Endothelial cell (in vitro differentiated cells): ENCODE measurements at regions not wholly inside any gene's neighbourhood (a gene's known extent, or its start where the extent isn't known, plus 50 kb on each side); places are given as distances from the start of the nearest gene placed in this dataset.

ENCODE experiments used
- DNase-seq: peaks from one replicate; pipeline ENCODE4 v3.0.0; 2021; ENCODE audit warnings: low spot score
- H3K27ac Mint-ChIP-seq: one replicate; pipeline ENCODE4 v1.8.0; 2021; ENCODE audit warnings: mixed read lengths, inconsistent platforms; ENCODE audit not compliant: unreplicated experiment
- H3K27me3 Mint-ChIP-seq: one replicate; pipeline ENCODE4 v1.8.0; 2021; ENCODE audit warnings: mild to moderate bottlenecking, moderate library complexity, mixed read lengths, inconsistent platforms; ENCODE audit not compliant: unreplicated experiment
- H3K36me3 Mint-ChIP-seq: one replicate; pipeline ENCODE4 v1.8.0; 2021; ENCODE audit warnings: mild to moderate bottlenecking, low read depth, mixed read lengths, inconsistent platforms; ENCODE audit not compliant: unreplicated experiment
- H3K4me1 Mint-ChIP-seq: one replicate; pipeline ENCODE4 v1.8.0; 2021; ENCODE audit warnings: mild to moderate bottlenecking, mixed read lengths, inconsistent platforms; ENCODE audit not compliant: unreplicated experiment
- H3K4me3 Mint-ChIP-seq: one replicate; pipeline ENCODE4 v1.8.0; 2021; ENCODE audit warnings: mild to moderate bottlenecking, mixed read lengths, inconsistent platforms; ENCODE audit not compliant: unreplicated experiment
- H3K9me3 Mint-ChIP-seq: one replicate; pipeline ENCODE4 v1.8.0; 2021; ENCODE audit warnings: mixed read lengths, inconsistent platforms; ENCODE audit not compliant: unreplicated experiment
- TF ChIP-seq, protein P1 (sequence below): fragments of 200-600 bp; sonication (generic); IDR thresholded peaks from one replicate; pipeline ENCODE4 v1.5.0; 2021; ENCODE audit warnings: antibody characterized with exemption; ENCODE audit not compliant: unreplicated experiment

GRCh38 chr9:79779901-79780300 is 208.1 kb downstream of the TLE4 start:
- Mint-ChIP-seq H3K27ac (no peak overlapping the region), H3K27me3 (peaks cover 2% of the 10 kb centered on the region), H3K9me3 (no peaks in the 10 kb centered on the region), H3K4me3 (no peak overlapping the region), H3K4me1 (no peaks in the 10 kb centered on the region), H3K36me3 (no peaks in the 10 kb centered on the region)
- TF ChIP-seq, protein P1, sequence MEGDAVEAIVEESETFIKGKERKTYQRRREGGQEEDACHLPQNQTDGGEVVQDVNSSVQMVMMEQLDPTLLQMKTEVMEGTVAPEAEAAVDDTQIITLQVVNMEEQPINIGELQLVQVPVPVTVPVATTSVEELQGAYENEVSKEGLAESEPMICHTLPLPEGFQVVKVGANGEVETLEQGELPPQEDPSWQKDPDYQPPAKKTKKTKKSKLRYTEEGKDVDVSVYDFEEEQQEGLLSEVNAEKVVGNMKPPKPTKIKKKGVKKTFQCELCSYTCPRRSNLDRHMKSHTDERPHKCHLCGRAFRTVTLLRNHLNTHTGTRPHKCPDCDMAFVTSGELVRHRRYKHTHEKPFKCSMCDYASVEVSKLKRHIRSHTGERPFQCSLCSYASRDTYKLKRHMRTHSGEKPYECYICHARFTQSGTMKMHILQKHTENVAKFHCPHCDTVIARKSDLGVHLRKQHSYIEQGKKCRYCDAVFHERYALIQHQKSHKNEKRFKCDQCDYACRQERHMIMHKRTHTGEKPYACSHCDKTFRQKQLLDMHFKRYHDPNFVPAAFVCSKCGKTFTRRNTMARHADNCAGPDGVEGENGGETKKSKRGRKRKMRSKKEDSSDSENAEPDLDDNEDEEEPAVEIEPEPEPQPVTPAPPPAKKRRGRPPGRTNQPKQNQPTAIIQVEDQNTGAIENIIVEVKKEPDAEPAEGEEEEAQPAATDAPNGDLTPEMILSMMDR = no peak
- DNase-seq = no peak

DNA sequence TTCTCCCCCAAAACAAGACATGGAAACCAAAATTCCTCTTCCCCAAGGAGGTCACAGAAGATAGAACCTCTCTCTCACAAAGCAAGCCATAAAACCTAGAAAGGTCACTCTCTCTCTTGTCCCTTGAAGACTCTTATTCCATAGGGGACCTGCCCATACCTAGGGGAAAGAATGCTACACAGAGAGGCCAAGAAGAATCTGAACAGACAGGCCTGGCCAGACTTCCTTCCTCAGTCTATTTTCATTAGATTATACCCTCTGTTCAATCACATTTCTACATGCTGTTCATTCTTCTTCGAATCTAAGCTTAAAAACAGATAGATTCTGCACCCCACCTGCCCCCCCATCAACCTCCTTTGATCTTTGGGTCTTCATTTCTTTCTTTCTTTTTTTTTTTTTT is 206.8 kb downstream of the TLE4 start:
- Mint-ChIP-seq H3K4me3 (no peak overlapping the region), H3K4me1 (no peaks in the 10 kb centered on the region), H3K27me3 (peaks cover 2% of the 10 kb centered on the region), H3K36me3 (no peaks in the 10 kb centered on the region), H3K9me3 (no peaks in the 10 kb centered on the region), H3K27ac (no peak overlapping the region)
- DNase-seq = no peak
- TF ChIP-seq, protein P1 = no peak

- Mint-ChIP-seq H3K4me3 (no peak overlapping the region), H3K27me3 (no peaks in the 10 kb centered on the region), H3K4me1 (no peaks in the 10 kb centered on the region), H3K9me3 (no peaks in the 10 kb centered on the region), H3K27ac (no peak overlapping the region), H3K36me3 (no peaks in the 10 kb centered on the region)
- no peak for DNase-seq
- TF ChIP-seq, protein P1 = no peak
These were observed 204.8 kb downstream of the TLE4 start for GRCh38 chr9:79776581-79776980.
